Stimulated activated CD8-positive, alpha-beta memory T cell treated with anti-CD3 and anti-CD28 coated beads, Interleukin-4, amount 100 ng/mL, for 48 hours (primary cell): ENCODE measurements at regions not wholly inside any gene's neighbourhood (a gene's known extent, or its start where the extent isn't known, plus 50 kb on each side); places are given as distances from the start of the nearest gene placed in this dataset.

ENCODE experiments used
- DNase-seq: peaks from one replicate; pipeline ENCODE4 v3.0.0-alpha.2; 2020

- DNase-seq, result no peak
Measured at GRCh38 chr6:87798393-87799278, 96.6 kb upstream of the AKIRIN2 start.

GRCh38 chr6:87794922-87795885 lies 93.2 kb upstream of the AKIRIN2 start:
- DNase-seq, result no peak

- no peak for DNase-seq
Measured at GRCh38 chr6:87793315-87793714, 91.3 kb upstream of the AKIRIN2 start.

- no peak for DNase-seq
Measured at GRCh38 chr6:87791982-87792381, 89.9 kb upstream of the AKIRIN2 start.

- no peak for DNase-seq
Measured at GRCh38 chr6:87791485-87791884, 89.5 kb upstream of the AKIRIN2 start.

- DNase-seq, result no peak
Measured at GRCh38 chr6:87791029-87791428, 89.0 kb upstream of the AKIRIN2 start.

GRCh38 chr6:87789900-87790290 lies 87.9 kb upstream of the AKIRIN2 start:
- DNase-seq, result no peak

- DNase-seq, result no peak
Measured at GRCh38 chr6:87789198-87789899, 87.3 kb upstream of the AKIRIN2 start.

GRCh38 chr6:87788141-87788540 lies 86.1 kb upstream of the AKIRIN2 start:
- DNase-seq, result no peak

- DNase-seq, result no peak
Measured at GRCh38 chr6:87785229-87785862, 83.3 kb upstream of the AKIRIN2 start.

GRCh38 chr6:87784690-87785089 lies 82.7 kb upstream of the AKIRIN2 start:
- DNase-seq, result no peak

- DNase-seq, result no peak
Measured at GRCh38 chr6:87784051-87784450, 82.0 kb upstream of the AKIRIN2 start.

GRCh38 chr6:87779542-87779941 lies 77.5 kb upstream of the AKIRIN2 start:
- DNase-seq, result no peak

GRCh38 chr6:87772597-87773530 lies 70.8 kb upstream of the AKIRIN2 start:
- no peak for DNase-seq

- DNase-seq, result no peak
Measured at GRCh38 chr6:87767478-87767877, 65.4 kb upstream of the AKIRIN2 start.

GRCh38 chr6:87766211-87766610 lies 64.2 kb upstream of the AKIRIN2 start:
- no peak for DNase-seq

- no peak for DNase-seq
Measured at GRCh38 chr6:87763901-87764300, 61.9 kb upstream of the AKIRIN2 start.

- DNase-seq, result no peak
Measured at GRCh38 chr6:87763276-87763675, 61.2 kb upstream of the AKIRIN2 start.

- DNase-seq, result no peak
Measured at GRCh38 chr6:87762116-87762515, 60.1 kb upstream of the AKIRIN2 start.

- DNase-seq, result no peak
Measured at GRCh38 chr6:87757792-87758191, 55.8 kb upstream of the AKIRIN2 start.

GRCh38 chr6:87756858-87757257 lies 54.8 kb upstream of the AKIRIN2 start:
- peak; percentile 55 for DNase-seq
